Central memory CD8-positive, alpha-beta T cell (primary cell): ENCODE measurements at regions not wholly inside any gene's neighbourhood (a gene's known extent, or its start where the extent isn't known, plus 50 kb on each side); places are given as distances from the start of the nearest gene placed in this dataset.

Experiments
- ATAC-seq: fragments of 150-1000 bp; cut with Tn5 transposase; replicated peaks from 2 replicates; pipeline ENCODE4 v1.10.0; 2022; ENCODE audit warnings: mild to moderate bottlenecking, moderate FRiP score, moderate number of reproducible peaks; ENCODE audit not compliant: poor library complexity, severe bottlenecking; ENCODE audit errors: extremely low read depth
- DNase-seq, 2 donors: peaks; one replicate each; pipeline ENCODE4 v3.0.0; 2021; ENCODE audit warnings: low spot score in 2 of 2
- H3K27ac Mint-ChIP-seq: one replicate; pipeline ENCODE4 v1.8.0; 2022; ENCODE audit warnings: low read depth, mild to moderate bottlenecking, moderate library complexity, mixed read lengths
- H3K27me3 Mint-ChIP-seq: one replicate; pipeline ENCODE4 v1.8.0; 2022; ENCODE audit warnings: mixed read lengths
- H3K36me3 Mint-ChIP-seq: one replicate; pipeline ENCODE4 v1.8.0; 2022; ENCODE audit warnings: mild to moderate bottlenecking, moderate library complexity, mixed read lengths; ENCODE audit not compliant: insufficient read depth
- H3K4me1 Mint-ChIP-seq: one replicate; pipeline ENCODE4 v1.8.0; 2022; ENCODE audit warnings: mixed read lengths
- H3K4me3 Mint-ChIP-seq: one replicate; pipeline ENCODE4 v1.8.0; 2022; ENCODE audit warnings: mild to moderate bottlenecking, moderate library complexity, mixed read lengths
- H3K9me3 Mint-ChIP-seq: one replicate; pipeline ENCODE4 v1.8.0; 2022; ENCODE audit warnings: mixed read lengths

- H3K4me3 Mint-ChIP-seq: peak overlapping the region; percentile 92
- H3K27me3 Mint-ChIP-seq: peaks cover 34% of the 10 kb centered on the region
- ATAC-seq (no peak), DNase-seq (no peak)
- peaks cover 17% of the 10 kb centered on the region for H3K4me1 Mint-ChIP-seq
- H3K9me3 Mint-ChIP-seq: no peaks in the 10 kb centered on the region
- peaks cover 5% of the 10 kb centered on the region for H3K36me3 Mint-ChIP-seq
- no peak overlapping the region for H3K27ac Mint-ChIP-seq
Observed at GRCh38 chr12:30824311-30824710, 69.6 kb upstream of the CAPRIN2 start.

- H3K9me3 Mint-ChIP-seq: no peaks in the 10 kb centered on the region
- H3K27me3 Mint-ChIP-seq: peaks cover 34% of the 10 kb centered on the region
- no peak for ATAC-seq
- H3K4me1 Mint-ChIP-seq: peaks cover 17% of the 10 kb centered on the region
- no peak overlapping the region for H3K27ac Mint-ChIP-seq
- H3K36me3 Mint-ChIP-seq: peaks cover 2% of the 10 kb centered on the region
- peak overlapping the region; percentile 92 for H3K4me3 Mint-ChIP-seq
- no peak for DNase-seq
Observed at GRCh38 chr12:30823764-30824163, 69.0 kb upstream of the CAPRIN2 start.

GRCh38 chr12:30823156-30823699 lies 68.5 kb upstream of the CAPRIN2 start:
- no peak for DNase-seq
- H3K27ac Mint-ChIP-seq: peak overlapping the region; percentile 36
- peak; percentile 77 for ATAC-seq
- peaks cover 17% of the 10 kb centered on the region for H3K4me1 Mint-ChIP-seq
- H3K4me3 Mint-ChIP-seq: peak overlapping the region; percentile 92
- no peaks in the 10 kb centered on the region for H3K9me3 Mint-ChIP-seq
- peaks cover 34% of the 10 kb centered on the region for H3K27me3 Mint-ChIP-seq
- peaks cover 2% of the 10 kb centered on the region for H3K36me3 Mint-ChIP-seq

DNA sequence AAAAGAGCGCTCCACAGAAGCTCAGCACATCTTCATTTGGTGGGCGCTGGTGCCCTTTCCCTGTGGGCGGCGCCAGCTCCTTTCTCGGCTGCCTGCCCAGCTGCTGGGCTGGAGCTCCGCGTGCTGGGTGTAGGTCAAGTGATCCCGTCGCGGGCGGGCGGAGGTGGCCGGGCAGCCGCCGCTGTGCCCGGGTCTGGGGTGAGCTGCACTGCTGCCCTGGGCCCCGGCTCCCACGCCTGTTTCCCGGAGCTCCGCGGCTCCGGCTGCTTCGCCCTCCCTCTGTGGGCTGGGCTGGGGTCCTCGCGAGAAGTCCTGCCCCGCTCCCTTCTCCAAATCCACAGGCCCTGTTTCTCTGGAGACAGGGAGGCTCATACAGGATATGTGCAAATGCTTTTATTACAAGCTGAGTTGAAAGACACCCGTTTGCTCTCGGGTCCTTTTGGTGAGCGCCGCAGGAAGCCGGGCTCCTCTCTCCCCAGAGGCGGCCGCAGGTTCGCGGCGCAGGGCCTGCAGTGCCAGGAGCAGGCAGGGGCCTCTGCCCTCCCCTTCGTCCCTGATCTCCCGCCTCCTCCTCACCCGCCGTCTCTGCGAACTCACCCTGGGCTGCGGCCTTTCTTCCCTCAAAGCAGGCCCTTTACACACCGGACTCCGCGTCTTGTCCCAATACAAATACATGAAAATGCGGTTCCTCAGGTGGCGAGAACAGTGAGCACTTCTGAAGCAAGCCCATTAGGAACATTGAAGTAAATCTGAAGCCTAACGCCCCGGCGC lies 67.8 kb upstream of the CAPRIN2 start:
- Mint-ChIP-seq H3K27me3 (peaks cover 38% of the 10 kb centered on the region), H3K4me3 (peak overlapping the region; percentile 92), H3K36me3 (peaks cover 2% of the 10 kb centered on the region), H3K9me3 (no peaks in the 10 kb centered on the region), H3K27ac (peak overlapping the region; percentile 36), H3K4me1 (peaks cover 17% of the 10 kb centered on the region)
- DNase-seq (peak in 1 of 2 donors; percentile 18), ATAC-seq (peak; percentile 72)

- ATAC-seq (no peak), DNase-seq (no peak)
- Mint-ChIP-seq H3K4me1 (peaks cover 17% of the 10 kb centered on the region), H3K27me3 (peaks cover 58% of the 10 kb centered on the region), H3K4me3 (no peak overlapping the region), H3K9me3 (no peaks in the 10 kb centered on the region), H3K36me3 (peaks cover 2% of the 10 kb centered on the region), H3K27ac (no peak overlapping the region)
Observed at GRCh38 chr12:30820406-30820946, 65.7 kb upstream of the CAPRIN2 start.

DNA sequence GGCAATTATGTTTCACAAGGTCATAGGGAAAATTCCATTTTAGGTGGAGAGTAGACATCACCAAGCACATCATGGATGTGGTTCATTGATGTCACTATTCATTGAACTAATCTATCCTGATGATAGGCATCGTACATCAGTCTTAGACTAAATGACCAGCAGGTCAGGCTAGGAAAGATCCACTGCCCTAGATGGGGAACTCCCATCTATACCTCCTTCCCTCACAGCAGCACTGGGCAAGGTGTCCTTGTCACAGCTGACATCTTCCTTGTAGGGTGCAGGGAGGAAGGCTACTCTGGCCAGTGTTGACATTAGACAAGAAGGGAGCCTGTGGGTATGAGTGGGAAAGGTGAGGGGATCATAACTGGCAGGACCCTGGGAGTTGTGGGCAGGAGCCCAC lies 63.8 kb upstream of the CAPRIN2 start:
- no peak for DNase-seq
- H3K4me1 Mint-ChIP-seq: peaks cover 17% of the 10 kb centered on the region

GRCh38 chr12:30816742-30817465 lies 62.2 kb upstream of the CAPRIN2 start:
- Mint-ChIP-seq H3K36me3 (peaks cover 4% of the 10 kb centered on the region), H3K27ac (no peak overlapping the region), H3K27me3 (peaks cover 57% of the 10 kb centered on the region), H3K4me1 (peaks cover 4% of the 10 kb centered on the region), H3K9me3 (no peaks in the 10 kb centered on the region), H3K4me3 (no peak overlapping the region)
- DNase-seq (no peak), ATAC-seq (no peak)

More for the DNA sequence above, 63.8 kb upstream of the CAPRIN2 start:
- no peaks in the 10 kb centered on the region for H3K9me3 Mint-ChIP-seq
- peaks cover 46% of the 10 kb centered on the region for H3K27me3 Mint-ChIP-seq
- peaks cover 4% of the 10 kb centered on the region for H3K36me3 Mint-ChIP-seq
- no peak overlapping the region for H3K4me3 Mint-ChIP-seq
- H3K27ac Mint-ChIP-seq: no peak overlapping the region
- ATAC-seq: no peak

DNA sequence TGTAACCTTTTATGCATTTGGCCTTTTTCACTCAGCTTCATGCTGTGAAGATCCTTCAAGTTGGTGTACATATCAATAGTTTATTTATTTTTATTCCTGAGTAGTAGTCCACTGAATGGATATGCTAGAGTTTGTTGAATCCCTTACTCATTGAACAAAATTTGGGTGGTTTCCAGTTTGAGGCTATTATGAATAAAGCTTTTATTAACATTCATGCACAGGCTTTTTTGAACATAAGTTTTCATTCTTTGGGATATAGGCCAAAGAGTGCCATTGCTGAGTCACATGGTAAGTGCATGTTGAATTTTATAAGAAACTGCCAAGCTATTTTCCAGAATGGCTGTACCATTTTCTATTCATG lies 59.5 kb upstream of the CAPRIN2 start:
- DNase-seq: no peak
- H3K4me3 Mint-ChIP-seq: no peak overlapping the region
- no peak for ATAC-seq
- peaks cover 54% of the 10 kb centered on the region for H3K27me3 Mint-ChIP-seq
- no peaks in the 10 kb centered on the region for H3K4me1 Mint-ChIP-seq
- no peaks in the 10 kb centered on the region for H3K9me3 Mint-ChIP-seq
- H3K36me3 Mint-ChIP-seq: peaks cover 4% of the 10 kb centered on the region
- H3K27ac Mint-ChIP-seq: no peak overlapping the region

- ATAC-seq: no peak
- H3K4me3 Mint-ChIP-seq: no peak overlapping the region
Observed at GRCh38 chr12:30813525-30814294, 59.0 kb upstream of the CAPRIN2 start.

DNA sequence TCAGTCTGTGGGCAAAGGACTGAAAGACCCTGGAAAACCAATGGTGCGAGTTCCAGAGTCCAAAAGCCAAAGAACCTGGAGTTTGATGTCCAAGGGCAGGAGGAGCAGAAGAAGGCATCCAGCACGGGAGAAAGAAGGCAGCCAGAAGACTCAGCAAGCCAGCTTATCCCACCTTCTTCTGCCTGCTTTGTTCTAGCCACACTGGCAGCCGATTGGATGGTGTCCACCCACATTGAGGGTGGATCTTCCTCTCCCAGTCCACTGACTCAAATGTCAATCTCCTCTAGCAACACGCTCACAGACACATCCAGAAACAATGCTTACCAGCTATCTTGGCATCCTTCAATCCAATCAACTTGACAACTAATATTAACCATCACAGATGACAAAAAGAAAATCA lies 57.2 kb upstream of the CAPRIN2 start:
- H3K4me1 Mint-ChIP-seq: no peaks in the 10 kb centered on the region
- H3K9me3 Mint-ChIP-seq: no peaks in the 10 kb centered on the region

More at GRCh38 chr12:30813525-30814294, 59.0 kb upstream of the CAPRIN2 start:
- Mint-ChIP-seq H3K36me3 (peaks cover 4% of the 10 kb centered on the region), H3K4me1 (no peaks in the 10 kb centered on the region), H3K9me3 (no peaks in the 10 kb centered on the region), H3K27ac (no peak overlapping the region), H3K27me3 (peaks cover 54% of the 10 kb centered on the region)
- no peak for DNase-seq

DNA sequence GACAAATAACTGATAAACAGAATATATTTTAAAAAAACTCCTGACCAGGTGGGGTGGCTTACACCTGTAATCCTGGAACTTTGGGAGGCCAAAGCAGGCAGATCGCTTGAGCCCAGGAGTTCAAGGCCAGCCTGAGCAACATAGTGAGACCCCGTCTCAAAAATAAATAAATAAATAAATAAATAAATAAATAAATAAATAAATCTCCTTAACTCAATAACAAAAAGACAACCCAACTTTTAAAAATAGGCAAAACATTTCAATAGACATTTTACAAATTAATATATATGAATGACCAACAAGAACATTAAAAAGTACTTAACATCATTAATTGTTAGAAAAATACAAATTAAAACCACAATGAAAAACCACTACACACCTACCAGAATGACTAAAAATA lies 56.2 kb upstream of the CAPRIN2 start:
- DNase-seq (no peak), ATAC-seq (no peak)
- Mint-ChIP-seq H3K9me3 (no peaks in the 10 kb centered on the region), H3K4me1 (no peaks in the 10 kb centered on the region), H3K36me3 (peaks cover 4% of the 10 kb centered on the region), H3K27me3 (peaks cover 35% of the 10 kb centered on the region), H3K27ac (no peak overlapping the region), H3K4me3 (no peak overlapping the region)

More for the DNA sequence above, 57.2 kb upstream of the CAPRIN2 start:
- no peak for DNase-seq
- Mint-ChIP-seq H3K36me3 (peaks cover 4% of the 10 kb centered on the region), H3K4me3 (no peak overlapping the region), H3K27ac (no peak overlapping the region), H3K27me3 (peaks cover 46% of the 10 kb centered on the region)
- no peak for ATAC-seq

DNA sequence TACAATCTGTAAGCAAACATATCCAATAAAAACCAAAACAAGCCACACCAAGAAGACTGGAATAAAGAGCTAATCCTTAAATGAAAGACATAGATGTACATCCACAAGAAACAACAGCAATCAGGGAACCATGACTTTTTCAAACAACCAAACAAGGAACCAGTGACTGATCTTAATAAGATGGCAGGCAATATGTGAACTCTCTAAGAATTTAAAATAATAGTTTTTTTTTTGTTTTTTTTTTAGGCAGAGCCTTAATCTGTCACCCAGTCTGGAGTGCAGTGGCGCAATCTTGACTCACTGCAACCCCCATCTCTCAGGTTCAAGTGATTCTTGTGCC lies 52.9 kb upstream of the CAPRIN2 start:
- no peaks in the 10 kb centered on the region for H3K4me1 Mint-ChIP-seq
- no peak for DNase-seq
- ATAC-seq: no peak
- no peak overlapping the region for H3K4me3 Mint-ChIP-seq
- H3K27me3 Mint-ChIP-seq: peaks cover 28% of the 10 kb centered on the region
- peaks cover 2% of the 10 kb centered on the region for H3K36me3 Mint-ChIP-seq
- H3K27ac Mint-ChIP-seq: no peak overlapping the region
- H3K9me3 Mint-ChIP-seq: no peaks in the 10 kb centered on the region
